ENCODE measurements at regions not wholly inside any gene's neighbourhood (a gene's known extent, or its start where the extent isn't known, plus 50 kb on each side); places are given as distances from the start of the nearest gene placed in this dataset.
"Not testable (repeated sequence)": the region's sequence is repeated elsewhere in the genome, so short reads cannot be mapped to it uniquely, and the experiment has no call there.

- DNase-seq (ENCODE audit: extremely low read depth in 1 of 11, low read depth in 9 of 11, low spot score in 4 of 11) = no peak
Measured at GRCh38 chr1:47521034-47521881, 83.4 kb downstream of the FOXD2 start.

GRCh38 chr1:47522935-47523834 is 85.3 kb downstream of the FOXD2 start:
- DNase-seq (ENCODE audit: extremely low read depth in 1 of 11, low read depth in 9 of 11, low spot score in 4 of 11) = no peak

DNA sequence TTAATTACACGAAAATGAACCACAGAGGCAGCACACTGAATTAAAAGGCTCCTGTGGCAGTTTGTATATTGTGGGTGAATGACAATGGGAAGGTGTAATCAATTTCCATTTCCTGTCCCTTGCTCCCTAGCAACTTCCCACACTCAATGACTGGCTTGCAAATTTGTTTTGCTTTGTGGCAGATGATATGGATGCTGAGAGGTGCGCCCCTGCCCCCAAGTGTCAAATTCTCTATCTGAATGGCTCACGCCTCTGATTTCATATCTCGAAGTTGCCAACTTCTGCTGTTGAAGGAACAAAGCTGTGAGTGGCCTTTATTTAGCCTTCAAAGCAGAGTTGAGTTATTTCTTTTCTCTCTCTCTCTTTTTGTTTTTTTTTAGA is 86.0 kb downstream of the FOXD2 start:
- DNase-seq (ENCODE audit: extremely low read depth in 1 of 11, low read depth in 9 of 11, low spot score in 4 of 11) = no peak

DNA sequence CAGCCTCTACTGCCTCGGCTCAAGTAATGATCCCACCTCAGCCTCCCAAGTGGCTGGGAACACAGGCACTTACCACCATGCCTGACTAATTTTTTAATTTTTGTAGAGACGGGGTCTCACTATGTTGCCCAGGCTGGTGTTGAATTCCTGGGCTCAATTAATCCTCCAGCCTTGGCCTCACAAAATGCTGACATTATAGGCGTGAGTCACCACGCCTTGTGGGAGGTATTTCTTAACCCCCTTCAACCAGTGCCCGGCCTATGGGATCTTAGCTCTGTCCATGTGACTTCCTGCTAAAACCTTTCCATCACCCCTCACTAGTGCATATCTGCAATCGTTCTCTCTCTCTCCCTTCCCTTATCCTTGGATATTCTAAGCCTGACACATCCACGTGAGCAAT is 86.4 kb downstream of the FOXD2 start:
- no peak for DNase-seq (ENCODE audit: extremely low read depth in 1 of 11, low read depth in 9 of 11, low spot score in 4 of 11)

GRCh38 chr1:47527653-47528272 is 89.9 kb downstream of the FOXD2 start:
- no peak for DNase-seq (ENCODE audit: extremely low read depth in 1 of 11, low read depth in 9 of 11, low spot score in 4 of 11)

DNA sequence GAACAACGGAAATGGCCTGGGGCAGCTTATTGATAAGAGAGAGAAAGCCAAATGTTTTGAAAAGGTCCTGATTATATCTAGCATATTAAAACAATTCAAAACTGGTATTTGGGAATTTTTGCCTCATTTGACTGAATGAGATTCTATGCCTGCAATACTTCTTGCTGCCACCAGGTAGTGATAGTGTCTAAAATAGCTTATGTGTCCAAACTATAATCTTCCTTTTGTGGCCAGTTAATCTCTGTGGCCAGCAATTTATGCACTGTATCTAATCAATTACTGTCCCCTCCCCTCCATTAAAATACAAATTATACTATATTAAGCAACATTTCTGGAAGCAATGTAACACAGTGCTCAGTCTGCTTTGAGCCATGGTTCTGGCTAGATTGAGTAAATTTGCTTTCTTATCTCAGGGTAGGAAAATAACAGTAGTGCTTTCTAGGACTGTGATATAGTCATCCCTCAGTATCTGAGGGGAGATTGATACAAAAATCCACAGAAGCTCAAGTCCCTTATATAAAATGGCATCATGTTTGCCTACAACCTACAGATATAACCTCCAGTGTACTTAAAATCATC is 91.8 kb downstream of the FOXD2 start:
- DNase-seq (ENCODE audit: extremely low read depth in 1 of 11, low read depth in 9 of 11, low spot score in 4 of 11) = no peak

- DNase-seq (ENCODE audit: extremely low read depth in 1 of 11, low read depth in 9 of 11, low spot score in 4 of 11) = peak; percentile 60 to 88 (median 81)
Measured at GRCh38 chr1:47532921-47533792, 95.3 kb downstream of the FOXD2 start.

- DNase-seq (ENCODE audit: extremely low read depth in 1 of 11, low read depth in 9 of 11, low spot score in 4 of 11) = no peak
Measured at GRCh38 chr1:47533793-47534328, 96.0 kb downstream of the FOXD2 start.

GRCh38 chr1:47534436-47534835 is 96.6 kb downstream of the FOXD2 start:
- no peak for DNase-seq (ENCODE audit: extremely low read depth in 1 of 11, low read depth in 9 of 11, low spot score in 4 of 11)

DNA sequence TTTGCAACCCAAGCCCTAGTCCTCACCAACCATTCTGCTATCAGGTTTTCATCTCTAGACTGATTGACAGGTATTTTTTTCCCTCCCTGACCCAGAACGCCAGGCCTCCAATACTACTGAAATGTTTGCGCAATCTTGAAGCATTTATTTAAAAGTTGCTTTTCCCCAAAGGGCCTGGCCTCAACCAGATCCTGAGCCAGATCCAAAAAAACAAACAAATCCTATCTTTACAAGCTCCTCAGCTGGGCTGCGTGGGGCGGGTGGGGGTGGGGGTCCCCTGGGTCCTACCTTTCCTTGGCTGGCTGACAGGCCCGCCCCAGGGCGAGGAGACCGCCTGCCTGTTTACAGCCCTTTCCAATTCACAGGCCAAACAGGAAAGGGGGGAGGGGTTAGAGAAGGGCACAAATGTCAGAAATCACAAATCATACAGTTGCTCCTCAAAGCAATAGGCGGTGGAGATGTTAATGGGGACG is 98.8 kb downstream of the FOXD2 start:
- DNase-seq (ENCODE audit: extremely low read depth in 1 of 11, low read depth in 9 of 11, low spot score in 4 of 11) = no peak

DNA sequence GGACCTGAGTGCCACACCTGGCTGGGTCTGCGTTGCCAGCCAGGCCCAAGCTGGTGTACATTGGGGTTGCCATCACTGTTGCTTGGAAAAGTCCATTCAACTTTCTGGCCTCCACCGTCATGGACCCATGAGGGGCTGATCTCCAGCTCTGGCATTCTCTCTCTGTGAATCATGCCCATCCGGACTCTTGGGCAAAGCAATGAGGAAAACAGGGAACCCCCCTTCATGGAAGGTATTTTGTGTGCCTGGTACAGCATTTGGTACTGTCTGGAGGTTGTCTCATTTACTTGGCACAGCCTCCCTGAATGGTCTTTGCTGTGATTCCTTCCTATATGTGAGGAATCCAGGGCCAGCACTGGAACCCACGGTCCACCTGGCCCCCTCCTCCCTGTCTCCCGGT is 99.4 kb downstream of the FOXD2 start:
- no peak for DNase-seq (ENCODE audit: extremely low read depth in 1 of 11, low read depth in 9 of 11, low spot score in 4 of 11)

- DNase-seq (ENCODE audit: extremely low read depth in 1 of 11, low read depth in 9 of 11, low spot score in 4 of 11) = no peak
Measured at GRCh38 chr1:47537966-47538365, 100.1 kb downstream of the FOXD2 start.

DNA sequence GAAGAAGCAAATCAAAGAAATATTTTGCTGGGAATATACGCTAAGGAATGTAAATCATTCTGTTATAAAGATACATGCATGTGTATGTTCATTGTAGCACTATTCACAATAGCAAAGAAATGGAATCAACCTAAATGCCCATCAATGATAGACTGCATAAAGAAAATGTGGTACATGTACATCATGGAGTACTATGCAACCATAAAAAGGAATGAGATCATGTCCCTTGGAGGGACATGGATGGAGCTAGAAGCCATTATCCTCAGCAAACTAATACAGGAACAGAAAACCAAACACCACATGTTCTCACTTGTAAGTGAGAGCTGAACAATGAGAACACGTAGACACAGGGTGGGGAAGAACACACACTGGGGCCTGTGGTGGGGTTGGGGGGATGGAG is 100.7 kb downstream of the FOXD2 start:
- DNase-seq (ENCODE audit: extremely low read depth in 1 of 11, low read depth in 9 of 11, low spot score in 4 of 11) = not testable (repeated sequence)

DNA sequence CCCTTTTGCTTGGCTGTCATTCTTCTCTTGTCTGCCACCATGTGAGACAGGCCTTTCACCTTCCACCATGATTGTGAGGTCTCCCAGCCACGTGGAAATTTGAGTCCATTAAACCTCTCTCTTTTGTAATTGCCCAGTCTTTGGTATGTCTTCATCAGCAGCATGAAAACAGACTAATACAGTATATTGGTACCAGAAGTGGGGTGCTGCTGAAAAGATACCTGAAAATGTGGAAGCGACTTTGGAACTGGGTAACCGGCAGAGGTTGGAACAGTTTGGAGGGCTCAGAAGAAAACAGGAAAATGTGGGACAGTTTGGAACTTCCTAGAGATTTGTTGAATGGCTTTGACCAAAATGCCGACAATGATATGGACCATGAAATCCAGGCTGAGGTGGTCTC is 103.9 kb downstream of the FOXD2 start:
- not testable (repeated sequence) for DNase-seq (ENCODE audit: extremely low read depth in 1 of 11, low read depth in 9 of 11, low spot score in 4 of 11)

- not testable (repeated sequence) for DNase-seq (ENCODE audit: extremely low read depth in 1 of 11, low read depth in 9 of 11, low spot score in 4 of 11)
Measured at GRCh38 chr1:47543089-47543488, 105.2 kb downstream of the FOXD2 start.

- DNase-seq (ENCODE audit: extremely low read depth in 1 of 11, low read depth in 9 of 11, low spot score in 4 of 11) = no peak
Measured at GRCh38 chr1:47545912-47546483, 108.2 kb downstream of the FOXD2 start.

GRCh38 chr1:47547753-47548573 is 110.1 kb downstream of the FOXD2 start:
- DNase-seq (ENCODE audit: extremely low read depth in 1 of 11, low read depth in 9 of 11, low spot score in 4 of 11) = no peak
